B cell (primary cell): ENCODE measurements at regions not wholly inside any gene's neighbourhood (a gene's known extent, or its start where the extent isn't known, plus 50 kb on each side); places are given as distances from the start of the nearest gene placed in this dataset.
A peak's percentile ranks its signal among the peaks of the same experiment; 100 is the strongest.

Source experiments
- ATAC-seq: fragments of 200-7000 bp; cut with Tn5 transposase; one replicate; pipeline ENCODE4 v1.10.0; 2021; ENCODE audit warnings: low read depth, mild to moderate bottlenecking, moderate number of reproducible peaks, moderate library complexity
- CTCF ChIA-PET: fragments of 350-600 bp; sonication (Branson Sonifier 250); formaldehyde crosslinking; loops from one replicate; lab custom pipeline; 2021; ENCODE audit warnings: antibody characterized with exemption, inconsistent platforms; lab: Charles Lee
- POLR2A ChIA-PET: fragments of 350-600 bp; sonication (Branson Sonifier 250); formaldehyde crosslinking; loops from one replicate; lab custom pipeline; 2021; ENCODE audit warnings: antibody characterized with exemption; lab: Charles Lee
- DNase-seq: peaks from one replicate; pipeline ENCODE4 v3.0.0; 2013
- H2AFZ ChIP-seq: 2 replicates; pipeline ENCODE4 v1.6.1; 2012; ENCODE audit warnings: mild to moderate bottlenecking, low read depth, low read length; ENCODE audit not compliant: insufficient read depth, poor library complexity, severe bottlenecking
- H3K27ac ChIP-seq, 2 donors: 1 replicate in 1 of 2; 2 replicates in 1 of 2; pipeline ENCODE4 v1.5.1; 2012 to 2013; ENCODE audit warnings: low read length in 2 of 2, mild to moderate bottlenecking in 2 of 2, moderate library complexity in 1 of 2
- H3K27me3 ChIP-seq, 4 experiments: fragments of 200-600 bp in 1 of 4; sonication (generic) in 1 of 4; replicated peaks in 1 of 4; 1 replicate in 2 of 4; 2 replicates in 2 of 4; pipeline versions ENCODE4 v1.6.1 to v1.7.0; 2013 to 2016; ENCODE audit warnings: low read length in 3 of 4, mild to moderate bottlenecking in 2 of 4, mixed read lengths in 1 of 4, moderate library complexity in 1 of 4; ENCODE audit not compliant: insufficient read depth in 4 of 4, control insufficient read depth in 3 of 4; ENCODE audit errors: control extremely low read depth in 1 of 4
- H3K36me3 ChIP-seq, 2 experiments: replicated peaks in 1 of 2; 1 replicate in 1 of 2; 2 replicates in 1 of 2; pipeline versions ENCODE4 v1.6.1 to v1.7.1; 2013; ENCODE audit warnings: low read length in 1 of 2; ENCODE audit not compliant: insufficient read depth in 2 of 2, control insufficient read depth in 1 of 2; ENCODE audit errors: control extremely low read depth in 1 of 2, extremely low read depth in 1 of 2
- H3K4me1 ChIP-seq, 2 donors: fragments of 200-600 bp in 1 of 2; sonication (generic) in 1 of 2; 1 replicate in 1 of 2; 2 replicates in 1 of 2; pipeline versions ENCODE4 v1.5.1 to v1.6.1; 2013 to 2017; ENCODE audit warnings: low read length in 2 of 2; ENCODE audit not compliant: control insufficient read depth in 2 of 2, insufficient read depth in 2 of 2
- H3K4me2 ChIP-seq: replicated peaks from 2 replicates; pipeline ENCODE3; 2012; ENCODE audit warnings: mild to moderate bottlenecking, low read depth, low read length; ENCODE audit not compliant: poor library complexity, severe bottlenecking
- H3K4me3 ChIP-seq, 5 experiments: fragments of 200-600 bp in 1 of 5; sonication (generic) in 1 of 5; 1 replicate in 3 of 5; 2 replicates in 2 of 5; pipeline versions ENCODE4 v1.5.1 to v1.7.0; 2011 to 2016; ENCODE audit warnings: low read length in 4 of 5, mild to moderate bottlenecking in 4 of 5, low read depth in 2 of 5, control low read depth in 1 of 5, moderate library complexity in 1 of 5; ENCODE audit not compliant: insufficient read depth in 1 of 5; ENCODE audit errors: control extremely low read depth in 1 of 5, extremely low read depth in 1 of 5
- H3K79me2 ChIP-seq: fragments of 200-600 bp; sonication (generic); one replicate; pipeline ENCODE4 v1.6.0; 2016; ENCODE audit warnings: low read length; ENCODE audit not compliant: control insufficient read depth, insufficient read depth
- H3K9ac ChIP-seq: fragments of 200-600 bp; sonication (generic); 2 replicates; pipeline ENCODE4 v1.6.1; 2017; ENCODE audit warnings: mild to moderate bottlenecking, low read length, moderate library complexity
- H3K9me3 ChIP-seq, 3 donors: one replicate each; pipeline versions ENCODE4 v1.6.1 to v1.7.1; 2013; ENCODE audit warnings: low read length in 2 of 3; ENCODE audit not compliant: control insufficient read depth in 2 of 3, insufficient read depth in 1 of 3; ENCODE audit errors: control extremely low read depth in 1 of 3
- H4K20me1 ChIP-seq: 2 replicates; pipeline ENCODE4 v1.6.0; 2012; ENCODE audit warnings: mild to moderate bottlenecking, low read length; ENCODE audit not compliant: insufficient read depth, control insufficient read depth, poor library complexity, severe bottlenecking
- H3K27ac Mint-ChIP-seq: one replicate; pipeline ENCODE4 v1.8.0; 2021; ENCODE audit warnings: mixed read lengths
- H3K27me3 Mint-ChIP-seq: one replicate; pipeline ENCODE4 v1.8.0; 2021; ENCODE audit warnings: mixed read lengths
- H3K4me1 Mint-ChIP-seq: one replicate; pipeline ENCODE4 v1.8.0; 2021; ENCODE audit warnings: mixed read lengths
- H3K4me3 Mint-ChIP-seq: one replicate; pipeline ENCODE4 v1.8.0; 2021; ENCODE audit warnings: mixed read lengths
- H3K9me3 Mint-ChIP-seq: one replicate; pipeline ENCODE4 v1.8.0; 2022; ENCODE audit warnings: mixed read lengths; ENCODE audit not compliant: insufficient read depth
- EZH2 ChIP-seq: IDR thresholded peaks from 2 replicates; pipeline ENCODE4 v1.6.1; 2012; ENCODE audit warnings: borderline replicate concordance, low read depth, mild to moderate bottlenecking, moderate library complexity, low read length; ENCODE audit not compliant: insufficient read depth, poor library complexity, severe bottlenecking
- WGBS: methylation state at CpG from one replicate; pipeline ENCODE4 v1.1.5; 2013; ENCODE audit warnings: missing lambda C conversion rate; ENCODE audit not compliant: insufficient coverage; 5-methylcytosine and 5-hydroxymethylcytosine counted together
- intact Hi-C: fragments of 100-400 bp; cut with micrococcal nuclease; formaldehyde crosslinking; loops from one replicate; pipeline ENCODE4 v1.10.0; 2022
- TF ChIP-seq, protein P1 (sequence below): fragments of 200-600 bp; IDR thresholded peaks from one replicate; pipeline ENCODE4 v1.8.0; 2022; ENCODE audit warnings: antibody characterized with exemption, mild to moderate bottlenecking

GRCh38 chrX:69286565-69286906, 121.3 kb upstream of the PJA1 start:
- Histone ChIP-seq H3K4me1 (peaks cover 9% of the 10 kb centered on the region in 2 donors), H3K4me3 (no peak overlapping the region), H3K9me3 (no peaks in the 10 kb centered on the region), H3K27me3 (peaks cover 0 to 2% (median 0%) of the 10 kb centered on the region in 4 experiments), H3K36me3 (no peaks in the 10 kb centered on the region), H2AFZ (peak overlapping the region; percentile 77), H3K9ac (no peak overlapping the region), H4K20me1 (no peaks in the 10 kb centered on the region), H3K4me2 (peak overlapping the region; percentile 86), H3K79me2 (no peaks in the 10 kb centered on the region), H3K27ac (no peak overlapping the region)
- Mint-ChIP-seq H3K9me3 (no peaks in the 10 kb centered on the region), H3K27ac (no peak overlapping the region), H3K27me3 (no peaks in the 10 kb centered on the region), H3K4me3 (no peak overlapping the region), H3K4me1 (no peaks in the 10 kb centered on the region)
- intact Hi-C loops = loop anchor here (1.0 to 10.0 kb wide), 4 partner anchors 128 to 552 kb away; no protein-coding TSS in a partner anchor
- ChIA-PET POLR2A (no interaction called here), CTCF (interaction anchor here (1.1 to 3.6 kb wide), 4 partner anchors 459 to 1087 kb away, joined by 3 to 33 read pairs (median 4); partner anchors contain the start of gene EFNB1)
- TF ChIP-seq, protein P1, sequence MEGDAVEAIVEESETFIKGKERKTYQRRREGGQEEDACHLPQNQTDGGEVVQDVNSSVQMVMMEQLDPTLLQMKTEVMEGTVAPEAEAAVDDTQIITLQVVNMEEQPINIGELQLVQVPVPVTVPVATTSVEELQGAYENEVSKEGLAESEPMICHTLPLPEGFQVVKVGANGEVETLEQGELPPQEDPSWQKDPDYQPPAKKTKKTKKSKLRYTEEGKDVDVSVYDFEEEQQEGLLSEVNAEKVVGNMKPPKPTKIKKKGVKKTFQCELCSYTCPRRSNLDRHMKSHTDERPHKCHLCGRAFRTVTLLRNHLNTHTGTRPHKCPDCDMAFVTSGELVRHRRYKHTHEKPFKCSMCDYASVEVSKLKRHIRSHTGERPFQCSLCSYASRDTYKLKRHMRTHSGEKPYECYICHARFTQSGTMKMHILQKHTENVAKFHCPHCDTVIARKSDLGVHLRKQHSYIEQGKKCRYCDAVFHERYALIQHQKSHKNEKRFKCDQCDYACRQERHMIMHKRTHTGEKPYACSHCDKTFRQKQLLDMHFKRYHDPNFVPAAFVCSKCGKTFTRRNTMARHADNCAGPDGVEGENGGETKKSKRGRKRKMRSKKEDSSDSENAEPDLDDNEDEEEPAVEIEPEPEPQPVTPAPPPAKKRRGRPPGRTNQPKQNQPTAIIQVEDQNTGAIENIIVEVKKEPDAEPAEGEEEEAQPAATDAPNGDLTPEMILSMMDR = no peak
- no peak for TF ChIP-seq EZH2
- WGBS = 71% methylated on average over 1 of the region's 6 CpGs
- ATAC-seq (no peak), DNase-seq (no peak)

DNA sequence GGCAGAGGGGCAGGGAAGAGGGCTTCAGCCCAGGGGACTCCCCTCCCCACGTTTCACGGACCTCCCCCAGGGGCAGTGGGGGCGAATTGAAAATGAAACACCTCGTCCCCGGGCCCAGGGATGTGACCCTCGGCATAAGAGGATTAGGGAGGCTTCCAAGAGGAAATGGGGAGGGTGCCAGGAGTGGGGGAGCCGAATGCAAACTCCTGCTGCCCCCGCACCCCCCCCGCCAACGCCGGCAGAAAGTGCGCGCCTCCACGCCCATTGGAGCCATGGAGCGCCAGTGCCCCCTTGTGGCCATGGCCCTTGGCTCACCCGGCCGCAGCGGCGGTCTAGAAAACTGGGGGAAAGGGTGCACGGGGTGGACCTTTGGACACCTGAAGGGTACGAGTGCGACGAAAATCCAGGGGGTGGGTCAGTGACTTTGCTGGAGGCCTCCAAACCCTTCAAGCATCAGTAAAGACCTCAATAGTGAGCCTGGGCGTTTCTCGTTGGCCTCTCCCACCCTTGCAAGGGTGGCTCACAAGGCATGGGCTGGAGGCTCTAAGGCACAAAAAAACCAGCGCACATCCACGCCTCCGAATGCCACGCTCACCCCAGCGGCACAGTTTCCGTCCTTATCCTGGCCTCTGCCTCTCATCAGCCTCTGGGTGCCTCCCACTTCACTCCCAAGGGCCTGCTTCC, 120.8 kb upstream of the PJA1 start:
- no peaks in the 10 kb centered on the region for H3K9me3 ChIP-seq
- H3K4me3 ChIP-seq = peak overlapping the region in 4 of 5 experiments; percentile 24 to 58 (median 48)
- peak overlapping the region; percentile 52 for H3K9ac ChIP-seq
- H3K79me2 ChIP-seq = no peaks in the 10 kb centered on the region
- no peak overlapping the region for H3K27ac ChIP-seq
- POLR2A ChIA-PET = no interaction called here
- TF ChIP-seq, protein P1 = peak; percentile 74
- TF ChIP-seq EZH2 = no peak
- DNase-seq = peak; percentile 61
- no peaks in the 10 kb centered on the region for H4K20me1 ChIP-seq
- no peaks in the 10 kb centered on the region for H3K36me3 ChIP-seq
- ATAC-seq = peak; percentile 75
- WGBS = 11% methylated on average over 16 of the region's 31 CpGs
- peak overlapping the region; percentile 77 for H2AFZ ChIP-seq
- intact Hi-C loops = loop anchor here (1.0 to 10.0 kb wide), 4 partner anchors 127 to 551 kb away; no protein-coding TSS in a partner anchor
- peaks cover 0 to 2% (median 0%) of the 10 kb centered on the region in 4 experiments for H3K27me3 ChIP-seq
- CTCF ChIA-PET = interaction anchor here (1.1 to 3.6 kb wide), 6 partner anchors 457 to 1090 kb away, joined by 3 to 33 read pairs (median 4); partner anchors contain the start of gene EFNB1
- H3K4me1 ChIP-seq = peaks cover 9% of the 10 kb centered on the region in 2 donors
- Mint-ChIP-seq H3K9me3 (no peaks in the 10 kb centered on the region), H3K4me3 (peak overlapping the region; percentile 44), H3K4me1 (no peaks in the 10 kb centered on the region), H3K27ac (no peak overlapping the region), H3K27me3 (no peaks in the 10 kb centered on the region)
- peak overlapping the region; percentile 86 for H3K4me2 ChIP-seq
